ENCODE measurements at regions not wholly inside any gene's neighbourhood (a gene's known extent, or its start where the extent isn't known, plus 50 kb on each side); places are given as distances from the start of the nearest gene placed in this dataset.
"Not testable (repeated sequence)": the region's sequence is repeated elsewhere in the genome, so short reads cannot be mapped to it uniquely, and the experiment has no call there.

GRCh38 chr4:133275246-133275645 is 126.2 kb downstream of the PCDH10 start:
- H3K4me3 ChIP-seq = no peak overlapping the region
- no peaks in the 10 kb centered on the region for H3K27me3 ChIP-seq
- in situ Hi-C loops (cut with MboI; ENCODE audit: low sequenced_read_pairs in 4 of 4) (no loop called here), intact Hi-C loops (cut with DNase I; ENCODE audit: low total_unique reads) (no loop called here)
- TF ChIP-seq, protein P1, sequence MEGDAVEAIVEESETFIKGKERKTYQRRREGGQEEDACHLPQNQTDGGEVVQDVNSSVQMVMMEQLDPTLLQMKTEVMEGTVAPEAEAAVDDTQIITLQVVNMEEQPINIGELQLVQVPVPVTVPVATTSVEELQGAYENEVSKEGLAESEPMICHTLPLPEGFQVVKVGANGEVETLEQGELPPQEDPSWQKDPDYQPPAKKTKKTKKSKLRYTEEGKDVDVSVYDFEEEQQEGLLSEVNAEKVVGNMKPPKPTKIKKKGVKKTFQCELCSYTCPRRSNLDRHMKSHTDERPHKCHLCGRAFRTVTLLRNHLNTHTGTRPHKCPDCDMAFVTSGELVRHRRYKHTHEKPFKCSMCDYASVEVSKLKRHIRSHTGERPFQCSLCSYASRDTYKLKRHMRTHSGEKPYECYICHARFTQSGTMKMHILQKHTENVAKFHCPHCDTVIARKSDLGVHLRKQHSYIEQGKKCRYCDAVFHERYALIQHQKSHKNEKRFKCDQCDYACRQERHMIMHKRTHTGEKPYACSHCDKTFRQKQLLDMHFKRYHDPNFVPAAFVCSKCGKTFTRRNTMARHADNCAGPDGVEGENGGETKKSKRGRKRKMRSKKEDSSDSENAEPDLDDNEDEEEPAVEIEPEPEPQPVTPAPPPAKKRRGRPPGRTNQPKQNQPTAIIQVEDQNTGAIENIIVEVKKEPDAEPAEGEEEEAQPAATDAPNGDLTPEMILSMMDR (IDR thresholded peaks at IDR 0.05 in 4 of 5, conservative IDR thresholded peaks at IDR 0.05 in 1 of 5) = no peak
- no peak for TF ChIP-seq POLR2A (IDR thresholded peaks at IDR 0.05)
- H3K27ac ChIP-seq = no peak overlapping the region
- H3K4me1 ChIP-seq = no peaks in the 10 kb centered on the region
- DNase-seq (no peak), ATAC-seq (no peak)
- no peaks in the 10 kb centered on the region for H3K36me3 ChIP-seq
- no peaks in the 10 kb centered on the region for H3K9me3 ChIP-seq

- no peak overlapping the region for H3K4me3 ChIP-seq
- H3K9me3 ChIP-seq = no peaks in the 10 kb centered on the region
- intact Hi-C loops (cut with DNase I; ENCODE audit: low total_unique reads) = no loop called here
- H3K27ac ChIP-seq = no peak overlapping the region
- no peaks in the 10 kb centered on the region for H3K36me3 ChIP-seq
- DNase-seq = no peak
- H3K27me3 ChIP-seq = no peaks in the 10 kb centered on the region
- no peaks in the 10 kb centered on the region for H3K4me1 ChIP-seq
- no peak for TF ChIP-seq POLR2A (IDR thresholded peaks at IDR 0.05)
- TF ChIP-seq, protein P1 (IDR thresholded peaks at IDR 0.05 in 4 of 5, conservative IDR thresholded peaks at IDR 0.05 in 1 of 5) = no peak
- in situ Hi-C loops (cut with MboI; ENCODE audit: low sequenced_read_pairs in 4 of 4) = no loop called here
- ATAC-seq = no peak
Observed at GRCh38 chr4:133273401-133273800, 124.3 kb downstream of the PCDH10 start.

- H3K27me3 ChIP-seq = no peaks in the 10 kb centered on the region
- in situ Hi-C loops (cut with MboI; ENCODE audit: low sequenced_read_pairs in 4 of 4) = no loop called here
Observed at GRCh38 chr4:133270021-133270570, 121.0 kb downstream of the PCDH10 start.

DNA sequence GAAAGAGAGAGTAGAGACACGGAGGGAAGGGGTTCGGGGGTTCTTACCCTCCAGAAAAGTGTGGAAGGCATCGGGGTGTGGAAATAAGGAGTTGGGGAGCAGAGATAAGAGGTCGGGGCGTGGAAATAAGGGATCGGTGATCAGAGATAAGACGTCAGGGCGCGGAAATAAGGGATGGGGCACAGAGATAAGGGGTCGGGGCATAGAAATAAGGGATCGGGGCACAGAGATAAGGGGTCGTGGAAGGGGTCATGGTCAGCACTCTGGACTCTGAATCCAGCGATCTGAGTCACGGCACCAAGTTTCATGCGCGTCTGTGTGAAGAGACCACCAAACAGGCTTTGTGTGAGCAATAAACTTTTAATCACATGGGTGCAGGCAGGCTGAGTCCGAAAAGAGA is 119.1 kb downstream of the PCDH10 start:
- Histone ChIP-seq H3K4me1 (no peaks in the 10 kb centered on the region), H3K27me3 (no peaks in the 10 kb centered on the region), H3K36me3 (no peaks in the 10 kb centered on the region), H3K4me3 (no peak overlapping the region), H3K9me3 (no peaks in the 10 kb centered on the region), H3K27ac (no peak overlapping the region)
- in situ Hi-C loops (cut with MboI; ENCODE audit: low sequenced_read_pairs in 4 of 4) (no loop called here), intact Hi-C loops (cut with DNase I; ENCODE audit: low total_unique reads) (no loop called here)
- ATAC-seq = no peak
- TF ChIP-seq, protein P1 (IDR thresholded peaks at IDR 0.05 in 4 of 5, conservative IDR thresholded peaks at IDR 0.05 in 1 of 5) = no peak
- no peak for TF ChIP-seq POLR2A (IDR thresholded peaks at IDR 0.05)
- DNase-seq = no peak

More at GRCh38 chr4:133270021-133270570, 121.0 kb downstream of the PCDH10 start:
- DNase-seq = no peak
- Histone ChIP-seq H3K4me1 (no peaks in the 10 kb centered on the region), H3K9me3 (no peaks in the 10 kb centered on the region), H3K4me3 (no peak overlapping the region), H3K36me3 (no peaks in the 10 kb centered on the region), H3K27ac (no peak overlapping the region)
- no peak for ATAC-seq
- intact Hi-C loops (cut with DNase I; ENCODE audit: low total_unique reads) = no loop called here
- no peak for TF ChIP-seq POLR2A (IDR thresholded peaks at IDR 0.05)
- TF ChIP-seq, protein P1 (IDR thresholded peaks at IDR 0.05 in 4 of 5, conservative IDR thresholded peaks at IDR 0.05 in 1 of 5) = no peak

GRCh38 chr4:133267506-133267905 is 118.4 kb downstream of the PCDH10 start:
- ATAC-seq; H3K27me3 ChIP-seq; H3K27ac ChIP-seq; intact Hi-C loops (cut with DNase I; ENCODE audit: low total_unique reads); H3K4me1 ChIP-seq; DNase-seq; in situ Hi-C loops (cut with MboI; ENCODE audit: low sequenced_read_pairs in 4 of 4); H3K36me3 ChIP-seq; H3K9me3 ChIP-seq; H3K4me3 ChIP-seq: not testable (repeated sequence)

DNA sequence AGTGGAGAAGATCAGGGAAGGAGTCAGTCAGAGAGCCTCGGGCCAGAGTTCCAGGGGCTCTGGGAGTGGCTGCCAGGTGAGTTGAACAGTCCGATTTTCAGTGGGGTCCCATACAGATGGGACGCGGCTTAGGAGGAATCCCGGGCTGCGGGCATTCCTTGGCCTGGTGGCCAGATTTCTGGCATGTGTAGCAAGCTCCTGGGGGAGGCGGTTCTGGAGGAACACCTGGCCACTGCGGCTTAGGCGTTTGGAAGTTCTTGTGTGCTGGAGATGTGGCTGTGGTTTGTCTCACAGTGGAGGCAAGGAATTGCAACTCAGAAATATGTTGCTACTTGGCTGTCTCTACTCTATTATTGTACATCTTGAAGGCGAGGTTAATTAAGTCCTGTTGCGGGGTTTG is 117.9 kb downstream of the PCDH10 start:
- H3K27ac ChIP-seq; intact Hi-C loops (cut with DNase I; ENCODE audit: low total_unique reads); in situ Hi-C loops (cut with MboI; ENCODE audit: low sequenced_read_pairs in 4 of 4); H3K9me3 ChIP-seq; H3K27me3 ChIP-seq; H3K36me3 ChIP-seq; H3K4me1 ChIP-seq; DNase-seq; ATAC-seq; H3K4me3 ChIP-seq: not testable (repeated sequence)

- H3K9me3 ChIP-seq; intact Hi-C loops (cut with DNase I; ENCODE audit: low total_unique reads); ATAC-seq; H3K4me3 ChIP-seq; H3K27me3 ChIP-seq; DNase-seq; H3K4me1 ChIP-seq; H3K36me3 ChIP-seq; in situ Hi-C loops (cut with MboI; ENCODE audit: low sequenced_read_pairs in 4 of 4); H3K27ac ChIP-seq: not testable (repeated sequence)
Observed at GRCh38 chr4:133264251-133264650, 115.2 kb downstream of the PCDH10 start.
